ENCODE measurements at regions not wholly inside any gene's neighbourhood (a gene's known extent, or its start where the extent isn't known, plus 50 kb on each side); places are given as distances from the start of the nearest gene placed in this dataset.

- no peak overlapping the region for H3K27ac ChIP-seq
- ChIA-PET CTCF (interaction anchor here (0.6 to 1.5 kb wide), 2 partner anchors 328 to 332 kb away, joined by 3 to 4 read pairs; no protein-coding TSS in a partner anchor), POLR2A (ENCODE audit: low non-redundant PET) (no interaction called here)
- DNase-seq (ENCODE audit: low spot score), result no peak
- no peak for TF ChIP-seq CTCF (conservative IDR thresholded peaks at IDR 0.05; ENCODE audit: low read depth)
Measured at GRCh38 chr4:175891231-175891630, 79.2 kb upstream of the GPM6A start.

GRCh38 chr4:175891851-175892250 is 79.8 kb upstream of the GPM6A start:
- no peak for DNase-seq (ENCODE audit: low spot score)
- POLR2A ChIA-PET (ENCODE audit: low non-redundant PET), result no interaction called here
- CTCF ChIA-PET, result interaction anchor here (0.6 to 1.5 kb wide), 2 partner anchors 329 to 333 kb away, joined by 3 to 4 read pairs; no protein-coding TSS in a partner anchor
- H3K27ac ChIP-seq, result no peak overlapping the region
- peak; percentile 37; the same call in 1 of the 2 replicates for TF ChIP-seq CTCF (conservative IDR thresholded peaks at IDR 0.05; ENCODE audit: low read depth)

- DNase-seq (ENCODE audit: low spot score), result no peak
- no peak overlapping the region for H3K27ac ChIP-seq
- ChIA-PET CTCF (no interaction called here), POLR2A (ENCODE audit: low non-redundant PET) (no interaction called here)
- no peak for TF ChIP-seq CTCF (conservative IDR thresholded peaks at IDR 0.05; ENCODE audit: low read depth)
Measured at GRCh38 chr4:175905925-175906324, 93.9 kb upstream of the GPM6A start.

- POLR2A ChIA-PET (ENCODE audit: low non-redundant PET), result no interaction called here
- no peak for DNase-seq (ENCODE audit: low spot score)
- CTCF ChIA-PET, result no interaction called here
- H3K27ac ChIP-seq, result no peak overlapping the region
- no peak for TF ChIP-seq CTCF (conservative IDR thresholded peaks at IDR 0.05; ENCODE audit: low read depth)
Measured at GRCh38 chr4:175906384-175906783, 94.3 kb upstream of the GPM6A start.

GRCh38 chr4:175910700-175911099 is 98.6 kb upstream of the GPM6A start:
- ChIA-PET CTCF (no interaction called here), POLR2A (ENCODE audit: low non-redundant PET) (no interaction called here)
- DNase-seq (ENCODE audit: low spot score), result no peak
- TF ChIP-seq CTCF (conservative IDR thresholded peaks at IDR 0.05; ENCODE audit: low read depth), result no peak
- H3K27ac ChIP-seq, result no peak overlapping the region

- CTCF ChIA-PET, result no interaction called here
- H3K27ac ChIP-seq, result no peak overlapping the region
- DNase-seq (ENCODE audit: low spot score), result no peak
- TF ChIP-seq CTCF (conservative IDR thresholded peaks at IDR 0.05; ENCODE audit: low read depth), result no peak
- POLR2A ChIA-PET (ENCODE audit: low non-redundant PET), result no interaction called here
Measured at GRCh38 chr4:175916626-175917351, 104.7 kb upstream of the GPM6A start.
